GM04503 (cell line): ENCODE measurements at regions not wholly inside any gene's neighbourhood (a gene's known extent, or its start where the extent isn't known, plus 50 kb on each side); places are given as distances from the start of the nearest gene placed in this dataset.
A peak's percentile ranks its signal among the peaks of the same experiment; 100 is the strongest.
"Not testable (repeated sequence)": the region's sequence is repeated elsewhere in the genome, so short reads cannot be mapped to it uniquely, and the experiment has no call there.

Source experiments
- DNase-seq: peaks from one replicate; pipeline ENCODE4 v3.0.0-alpha.2; 2012; ENCODE audit warnings: low read depth

- no peak for DNase-seq
Observed at GRCh38 chr1:198411240-198411639, 129.2 kb downstream of the ATP6V1G3 start.

DNA sequence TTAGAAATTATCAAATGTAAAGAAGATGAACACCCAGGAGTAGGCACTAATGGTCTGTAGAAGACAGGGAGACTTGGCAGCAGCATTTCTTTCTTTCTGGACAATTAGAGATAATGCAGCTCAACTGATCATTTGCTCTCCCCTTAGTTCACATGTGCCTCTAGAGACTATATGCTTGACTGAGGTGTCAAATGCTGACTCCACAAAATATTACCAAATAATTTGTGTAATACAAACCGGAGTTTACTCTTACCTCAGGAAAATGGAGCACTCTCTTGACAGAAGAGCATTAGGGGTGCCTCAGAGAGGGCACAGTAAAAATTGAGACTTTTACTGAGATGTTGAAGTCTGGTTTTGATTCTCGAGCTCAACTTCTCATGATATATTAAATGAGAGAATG, 131.8 kb downstream of the ATP6V1G3 start:
- no peak for DNase-seq

DNA sequence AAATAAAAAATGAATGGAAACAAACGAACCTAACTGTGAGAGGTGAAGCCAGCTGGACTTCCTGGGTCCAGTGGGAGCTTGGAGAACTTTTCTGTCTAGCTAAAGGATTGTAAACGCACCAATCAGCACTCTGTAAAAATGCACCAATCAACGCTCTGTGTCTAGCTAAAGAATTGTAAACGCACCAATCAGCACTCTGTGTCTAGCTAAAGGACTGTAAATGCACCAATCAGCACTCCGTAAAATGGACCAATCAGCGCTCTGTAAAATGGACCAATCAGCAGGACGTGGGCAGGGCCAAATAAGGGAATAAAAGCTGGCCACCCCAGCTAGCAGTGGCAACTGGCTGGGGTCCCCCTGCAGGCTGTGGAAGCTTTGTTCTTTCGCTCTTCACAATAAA, 135.8 kb downstream of the ATP6V1G3 start:
- not testable (repeated sequence) for DNase-seq

DNA sequence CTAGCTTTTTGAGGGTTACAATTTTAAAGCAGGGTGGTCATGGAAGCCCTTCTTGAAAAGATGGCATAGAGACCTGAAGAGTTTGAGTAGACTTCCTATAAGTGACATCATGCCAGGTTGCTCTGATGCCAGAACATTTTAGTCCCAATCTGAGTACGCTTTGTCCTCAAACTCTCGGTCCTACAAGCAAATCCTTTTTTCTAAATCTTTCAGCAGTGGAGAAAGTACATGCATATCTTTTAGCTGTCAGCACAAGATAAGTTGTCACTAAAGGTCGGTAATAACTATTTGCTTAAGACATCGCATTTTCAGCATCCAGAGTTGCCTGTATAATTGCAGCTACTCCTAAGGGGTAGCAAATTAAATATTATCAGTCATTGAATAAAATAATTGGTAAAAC, 140.4 kb downstream of the ATP6V1G3 start:
- no peak for DNase-seq

DNA sequence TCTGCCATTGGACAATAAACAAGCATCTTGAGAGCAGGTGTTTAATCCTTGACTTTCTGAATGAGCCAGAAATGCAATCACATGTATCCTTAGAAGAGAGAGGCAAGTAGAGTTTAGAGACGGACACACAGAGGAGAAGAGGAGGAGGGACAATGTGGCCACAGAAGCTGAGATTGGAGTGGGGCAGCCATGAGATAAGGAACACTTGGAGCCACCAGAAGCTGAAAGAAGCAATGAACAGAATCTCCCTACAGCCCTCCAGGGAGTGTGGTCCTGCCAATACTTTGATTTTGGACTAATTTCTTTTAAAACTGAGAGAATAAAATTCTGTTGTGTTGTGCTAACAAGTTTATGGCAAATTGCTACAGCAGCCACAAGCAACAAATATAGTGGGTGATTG, 141.0 kb downstream of the ATP6V1G3 start:
- DNase-seq: no peak

DNA sequence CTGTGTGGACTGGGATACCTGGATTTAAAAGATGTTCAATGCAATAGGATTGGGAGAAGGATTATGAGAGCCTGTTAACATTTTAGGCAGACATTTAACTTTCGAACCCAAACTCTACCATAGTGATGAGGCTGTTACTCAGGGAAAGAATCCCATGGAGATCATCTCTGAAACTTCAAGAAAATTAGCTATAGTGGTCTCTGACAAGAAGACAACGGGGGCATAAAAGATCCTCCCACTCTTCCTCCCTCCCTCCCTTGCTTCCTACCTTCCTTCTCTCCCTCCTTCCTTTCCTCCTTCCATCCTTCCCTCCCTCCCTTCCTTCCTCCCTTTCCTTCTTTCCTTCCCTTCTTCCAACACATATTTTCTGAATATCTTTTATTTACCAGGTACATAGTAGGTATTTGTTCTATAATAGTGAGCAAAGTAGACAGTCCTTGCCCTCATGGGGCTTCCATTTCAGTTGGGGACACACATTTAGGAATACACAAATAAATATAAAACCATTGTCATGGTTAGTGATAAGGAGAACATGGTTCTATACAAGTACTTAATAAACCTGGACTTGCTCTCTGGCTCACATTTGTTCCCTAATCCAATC, 143.2 kb downstream of the ATP6V1G3 start:
- DNase-seq: no peak

GRCh38 chr1:198391393-198392020, 149.0 kb downstream of the ATP6V1G3 start:
- no peak for DNase-seq

- DNase-seq: peak; percentile 30
Observed at GRCh38 chr1:198387587-198387986, 152.9 kb downstream of the ATP6V1G3 start.

DNA sequence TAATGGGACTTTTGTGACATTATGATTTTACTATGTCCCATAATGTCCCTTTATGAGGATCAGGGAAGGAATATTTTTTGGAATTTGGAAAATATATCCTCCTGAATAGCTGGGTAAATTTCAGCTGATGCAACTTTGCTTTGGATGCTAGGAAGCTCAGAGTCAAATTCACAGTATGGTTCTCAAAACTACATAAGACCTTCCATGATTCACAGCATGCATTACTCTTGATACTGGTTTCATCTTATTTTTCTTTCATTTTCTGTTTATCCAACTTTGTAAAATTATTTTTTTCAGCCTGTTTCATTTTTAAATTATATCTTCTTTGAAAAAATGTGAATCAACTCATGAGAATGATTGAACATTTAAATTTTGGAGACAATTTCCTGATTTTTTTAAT, 160.2 kb downstream of the ATP6V1G3 start:
- no peak for DNase-seq

- DNase-seq: no peak
Observed at GRCh38 chr1:198377702-198378101, 162.8 kb downstream of the ATP6V1G3 start.

GRCh38 chr1:198374288-198374687, 166.2 kb downstream of the ATP6V1G3 start:
- DNase-seq: no peak

DNA sequence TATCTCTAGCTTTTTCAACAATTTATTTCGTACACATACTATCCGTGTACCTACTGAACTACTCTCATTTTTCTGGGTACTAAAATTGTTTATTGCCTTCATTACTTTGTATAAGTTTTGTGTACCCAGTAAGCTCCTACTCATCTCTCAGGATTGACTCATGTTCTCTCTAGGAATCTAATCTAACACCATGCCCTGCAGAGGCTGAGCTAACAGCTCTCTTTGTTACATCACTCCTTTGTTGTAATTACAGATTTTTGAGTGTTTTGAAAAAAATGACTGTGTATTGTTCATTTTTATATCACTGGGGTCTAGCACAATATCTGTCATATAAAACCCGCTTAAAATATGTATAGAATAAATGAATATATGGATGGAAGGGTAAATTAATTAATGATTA, 167.1 kb downstream of the ATP6V1G3 start:
- DNase-seq: no peak
